HepG2 (cell line): ENCODE measurements at regions not wholly inside any gene's neighbourhood (a gene's known extent, or its start where the extent isn't known, plus 50 kb on each side); places are given as distances from the start of the nearest gene placed in this dataset.

Experiments used
- ATAC-seq: fragments of 200-7000 bp; cut with Tn5 transposase; 3 replicates; pipeline ENCODE4 v1.9.1; 2020; ENCODE audit warnings: mild to moderate bottlenecking, moderate library complexity
- BruUV-seq: library from RNA; stranded (reverse); fragments of 400-500 nt; replicated peaks from 2 replicates; lab custom pipeline; 2021; lab: Mats Ljungman, UMichigan
- CTCF ChIA-PET: fragments of 300-600 bp; formaldehyde crosslinking; extraction: SDS; loops from one replicate; lab custom pipeline; 2021; ENCODE audit warnings: low total read pairs, inconsistent platforms, low intra/inter-chr PET ratio; lab: Yijun Ruan, JAX
- POLR2A ChIA-PET: fragments of 350-600 bp; sonication (Branson Sonifier 250); formaldehyde crosslinking; loops from one replicate; lab custom pipeline; 2020; ENCODE audit warnings: antibody characterized with exemption, inconsistent platforms; lab: Yijun Ruan, JAX
- DNase-seq: peaks from one replicate; pipeline ENCODE4 v3.0.0-alpha.2; 2015; ENCODE audit warnings: low spot score
- FAIRE-seq: peaks from 3 replicates; lab custom pipeline; 2011; peaks lifted over from hg19 to GRCh38; lab: Jason Lieb, UNC
- H2AFZ ChIP-seq: one replicate; pipeline ENCODE4 v1.6.1; 2011; ENCODE audit warnings: low read length, inconsistent platforms
- H3K27ac ChIP-seq: fragments of 300-600 bp; 3 replicates; pipeline ENCODE4 v1.8.0; 2011; ENCODE audit warnings: mixed run types, mild to moderate bottlenecking, mixed read lengths, low read length, inconsistent platforms; ENCODE audit not compliant: insufficient read depth; ENCODE audit errors: extremely low read length
- H3K27me3 ChIP-seq, 2 experiments: fragments of 200-600 bp in 1 of 2; 2 replicates in 1 of 2; 3 replicates in 1 of 2; pipeline versions ENCODE4 v1.6.0 to v1.8.0; 2011; ENCODE audit warnings: low read length in 2 of 2, mild to moderate bottlenecking in 2 of 2, moderate library complexity in 2 of 2, inconsistent platforms in 1 of 2; ENCODE audit not compliant: insufficient read depth in 2 of 2, control insufficient read depth in 1 of 2
- H3K36me3 ChIP-seq, 2 experiments: fragments of 200-600 bp in 1 of 2; replicated peaks in 1 of 2; 2 replicates in 1 of 2; 3 replicates in 1 of 2; pipeline versions ENCODE4 v1.5.1 to v1.8.0; 2011; ENCODE audit warnings: low read length in 2 of 2, inconsistent platforms in 1 of 2; ENCODE audit not compliant: insufficient read depth in 2 of 2, control insufficient read depth in 1 of 2
- H3K4me1 ChIP-seq: 2 replicates; pipeline ENCODE4 v1.5.1; 2012; ENCODE audit warnings: low read length, inconsistent platforms; ENCODE audit not compliant: insufficient read depth
- H3K4me2 ChIP-seq: 2 replicates; pipeline ENCODE4 v1.6.0; 2011; ENCODE audit warnings: low read depth, low read length, inconsistent platforms
- H3K4me3 ChIP-seq, 3 experiments: fragments of 200-600 bp in 1 of 3; sonication (generic), shearing (Covaris generic) in 1 of 3; replicated peaks in 1 of 3; 2 replicates each; pipeline ENCODE4 v1.5.1; 2011 to 2016; ENCODE audit warnings: low read length in 3 of 3, inconsistent platforms in 2 of 3, low read depth in 2 of 3, mild to moderate bottlenecking in 2 of 3, control low read depth in 1 of 3, mixed read lengths in 1 of 3; ENCODE audit not compliant: insufficient read depth in 1 of 3
- H3K79me2 ChIP-seq: one replicate; pipeline ENCODE4 v1.6.1; 2011; ENCODE audit warnings: low read length, inconsistent platforms; ENCODE audit not compliant: insufficient read depth
- H3K9ac ChIP-seq: 2 replicates; pipeline ENCODE4 v1.6.0; 2011; ENCODE audit warnings: mild to moderate bottlenecking, low read depth, low read length, inconsistent platforms; ENCODE audit not compliant: insufficient read depth
- H3K9me3 ChIP-seq: 2 replicates; pipeline ENCODE4 v1.5.1; 2012; ENCODE audit warnings: mild to moderate bottlenecking, low read length
- H4K20me1 ChIP-seq: 2 replicates; pipeline ENCODE4 v1.6.0; 2011; ENCODE audit warnings: inconsistent platforms, mild to moderate bottlenecking, low read length, moderate library complexity; ENCODE audit not compliant: insufficient read depth
- BRCA1 ChIP-seq: sonication (generic); formaldehyde crosslinking; IDR thresholded peaks from 2 replicates; pipeline ENCODE4 v1.4.0; 2020; ENCODE audit warnings: missing genetic modification reagents
- DMTF1 ChIP-seq: sonication (generic); formaldehyde crosslinking; IDR thresholded peaks from 2 replicates; pipeline ENCODE4 v1.4.0; 2020; ENCODE audit warnings: mild to moderate bottlenecking, missing genetic modification reagents
- HBP1 ChIP-seq: IDR thresholded peaks from 2 replicates; pipeline ENCODE4 v1.6.1; 2016; ENCODE audit warnings: low read depth, control low read depth
- PHF8 ChIP-seq: sonication (generic); formaldehyde crosslinking; IDR thresholded peaks from 2 replicates; pipeline ENCODE4 v1.5.0; 2020; ENCODE audit warnings: missing genetic modification reagents
- PITX1 ChIP-seq: sonication (generic); formaldehyde crosslinking; IDR thresholded peaks from 2 replicates; pipeline ENCODE4 v1.5.1; 2020; ENCODE audit warnings: mild to moderate bottlenecking, missing genetic modification reagents
- RAD21 ChIP-seq: fragments of 450-650 bp; formaldehyde crosslinking; IDR thresholded peaks from 2 replicates; pipeline ENCODE4 v1.5.0; 2020; ENCODE audit warnings: mild to moderate bottlenecking
- REST ChIP-seq, 2 experiments: IDR thresholded peaks; 2 replicates each; pipeline ENCODE4 v1.6.1; 2011 to 2012; ENCODE audit warnings: low read length in 2 of 2, borderline replicate concordance in 1 of 2, low read depth in 1 of 2, mild to moderate bottlenecking in 1 of 2, moderate library complexity in 1 of 2
- TBX2 ChIP-seq: sonication (generic); formaldehyde crosslinking; IDR thresholded peaks from 2 replicates; pipeline ENCODE4 v1.5.0; 2020; ENCODE audit warnings: missing genetic modification reagents, mild to moderate bottlenecking, borderline replicate concordance
- ZFY ChIP-seq: sonication (generic); formaldehyde crosslinking; IDR thresholded peaks from 2 replicates; pipeline ENCODE4 v1.4.0; 2020; ENCODE audit warnings: missing genetic modification reagents
- ZNF468 ChIP-seq: sonication (generic); formaldehyde crosslinking; IDR thresholded peaks from 2 replicates; pipeline ENCODE4 v1.8.0; 2022; ENCODE audit warnings: mild to moderate bottlenecking, moderate library complexity, missing genetic modification reagents
- ZNF761 ChIP-seq: sonication (generic); formaldehyde crosslinking; conservative IDR thresholded peaks from 2 replicates; pipeline ENCODE4 v1.4.0; 2020; ENCODE audit warnings: mild to moderate bottlenecking, missing genetic modification reagents
- WGBS: methylation state at CpG from one replicate; pipeline ENCODE4 v1.1.6; 2017; ENCODE audit warnings: low lambda C conversion rate; 5-methylcytosine and 5-hydroxymethylcytosine counted together
- in situ Hi-C: cut with HindIII; loops from 2 replicates; pipeline ENCODE4 v1.10.0; 2017; ENCODE audit warnings: low pct_unique_long_range_greater_than_20kb; ENCODE audit not compliant: extremely low pct_ligation_motif_present
- intact Hi-C: fragments of 100-400 bp; cut with micrococcal nuclease; formaldehyde crosslinking; loops from one replicate; pipeline ENCODE4 v1.10.0; 2022; ENCODE audit not compliant: unreplicated experiment

- FAIRE-seq: no peak
- WGBS: 7% methylated on average over 2 of the region's 3 CpGs
- no peak for ATAC-seq
- peaks cover 0 to 30% of the 10 kb centered on the region in 2 experiments; a peak in 3 of 5 replicates for H3K27me3 ChIP-seq
- H3K9me3 ChIP-seq: no peaks in the 10 kb centered on the region
- ChIA-PET CTCF (no interaction called here), POLR2A (no interaction called here)
- no peak overlapping the region for H3K4me2 ChIP-seq
- H3K4me1 ChIP-seq: peaks cover 12% of the 10 kb centered on the region; the same call in 1 of the 2 replicates
- no peak overlapping the region for H3K9ac ChIP-seq
- H2AFZ ChIP-seq: no peak overlapping the region
- in situ Hi-C loops (no loop called here), intact Hi-C loops (no loop called here)
- TF ChIP-seq BRCA1 (CRISPR knock-in tag): no peak
- no peak for TF ChIP-seq HBP1 (CRISPR knock-in tag)
- TF ChIP-seq PHF8 (CRISPR knock-in tag): no peak
- no peak for TF ChIP-seq ZNF761 (CRISPR knock-in tag)
- DNase-seq: no peak
- H3K27ac ChIP-seq: no peak overlapping the region
- H3K79me2 ChIP-seq: no peaks in the 10 kb centered on the region
- H3K4me3 ChIP-seq: no peak overlapping the region
- no peaks in the 10 kb centered on the region for H4K20me1 ChIP-seq
- H3K36me3 ChIP-seq: no peaks in the 10 kb centered on the region
- BruUV-seq: no TSS peak
These were observed 125.8 kb upstream of the SLC25A48 start for GRCh38 chr5:135708481-135709207.

- no peak overlapping the region for H3K9ac ChIP-seq
- TF ChIP-seq REST (IDR thresholded peaks at IDR 0.05; ENCODE audit: borderline replicate concordance in 1 of 2, low read depth in 1 of 2, low read length in 2 of 2): no peak
- no peak for TF ChIP-seq RAD21 (CRISPR knock-in tag)
- no peak for TF ChIP-seq ZFY
- no peak for TF ChIP-seq TBX2 (CRISPR knock-in tag)
- no peak for TF ChIP-seq DMTF1 (CRISPR knock-in tag)
- no peak for TF ChIP-seq PITX1 (CRISPR knock-in tag)
- no peak for TF ChIP-seq ZNF468 (CRISPR knock-in tag)
These were observed 127.2 kb upstream of the SLC25A48 start for GRCh38 chr5:135707302-135707701.

More at GRCh38 chr5:135707302-135707701, 127.2 kb upstream of the SLC25A48 start:
- BruUV-seq: no TSS peak
- no peak overlapping the region for H3K4me2 ChIP-seq
- DNase-seq: no peak
- FAIRE-seq: no peak
- WGBS: 5% methylated on average over 5 of the region's 5 CpGs
- POLR2A ChIA-PET: no interaction called here
- H3K4me3 ChIP-seq: no peak overlapping the region
- no peaks in the 10 kb centered on the region for H4K20me1 ChIP-seq
- ATAC-seq: no peak
- peaks cover 12% of the 10 kb centered on the region; the same call in 1 of the 2 replicates for H3K4me1 ChIP-seq
- CTCF ChIA-PET: no interaction called here
- no peak overlapping the region for H2AFZ ChIP-seq
- intact Hi-C loops: no loop called here
- no peaks in the 10 kb centered on the region for H3K9me3 ChIP-seq
- H3K36me3 ChIP-seq: no peaks in the 10 kb centered on the region
- in situ Hi-C loops: no loop called here
- no peak overlapping the region for H3K27ac ChIP-seq
- H3K79me2 ChIP-seq: no peaks in the 10 kb centered on the region
- peaks cover 0 to 23% of the 10 kb centered on the region in 2 experiments; a peak in 3 of 5 replicates for H3K27me3 ChIP-seq
